Testis (tissue), 2 donors: ENCODE measurements at regions not wholly inside any gene's neighbourhood (a gene's known extent, or its start where the extent isn't known, plus 50 kb on each side); places are given as distances from the start of the nearest gene placed in this dataset.

Experiments used
- DNase-seq: peaks from one replicate; pipeline ENCODE4 v3.0.0-alpha.2; 2019
- H3K27ac ChIP-seq, 2 donors: fragments of 200-600 bp; sonication (generic); one replicate each; pipeline ENCODE4 v1.5.1; 2019
- H3K27me3 ChIP-seq: fragments of 200-600 bp; sonication (generic); one replicate; pipeline ENCODE4 v1.5.1; 2019
- H3K36me3 ChIP-seq: fragments of 200-600 bp; sonication (generic); one replicate; pipeline ENCODE4 v1.5.1; 2017; ENCODE audit warnings: low read depth; ENCODE audit errors: missing control alignments
- H3K4me1 ChIP-seq: fragments of 200-600 bp; sonication (generic); one replicate; pipeline ENCODE4 v1.5.1; 2019
- H3K4me3 ChIP-seq, 2 donors: fragments of 200-600 bp; sonication (generic); one replicate each; pipeline ENCODE4 v1.5.1; 2017 to 2019
- H3K9me3 ChIP-seq: fragments of 200-600 bp; sonication (generic); one replicate; pipeline ENCODE4 v1.5.1; 2017
- POLR2A ChIP-seq: fragments of 450-650 bp; IDR thresholded peaks from one replicate; pipeline ENCODE4 v1.6.1; 2017; ENCODE audit warnings: antibody characterized with exemption, mild to moderate bottlenecking, moderate library complexity
- WGBS, 2 donors: methylation state at CpG; one replicate each; pipeline ENCODE4 v1.1.5; 2018; 5-methylcytosine and 5-hydroxymethylcytosine counted together
- intact Hi-C: fragments of 100-400 bp; cut with DNase I; formaldehyde crosslinking; loops from one replicate; pipeline ENCODE4 v1.15.1; 2023; ENCODE audit warnings: low total_unique reads
- TF ChIP-seq, protein P1 (sequence below), 3 experiments: fragments of 450-650 bp in 2 of 3; fragments of 200-600 bp in 1 of 3; sonication (generic) in 1 of 3; IDR thresholded peaks; one replicate each; pipeline ENCODE4 v1.5.1; 2016 to 2019; ENCODE audit warnings: antibody characterized with exemption in 3 of 3, mild to moderate bottlenecking in 2 of 3, moderate library complexity in 1 of 3

DNA sequence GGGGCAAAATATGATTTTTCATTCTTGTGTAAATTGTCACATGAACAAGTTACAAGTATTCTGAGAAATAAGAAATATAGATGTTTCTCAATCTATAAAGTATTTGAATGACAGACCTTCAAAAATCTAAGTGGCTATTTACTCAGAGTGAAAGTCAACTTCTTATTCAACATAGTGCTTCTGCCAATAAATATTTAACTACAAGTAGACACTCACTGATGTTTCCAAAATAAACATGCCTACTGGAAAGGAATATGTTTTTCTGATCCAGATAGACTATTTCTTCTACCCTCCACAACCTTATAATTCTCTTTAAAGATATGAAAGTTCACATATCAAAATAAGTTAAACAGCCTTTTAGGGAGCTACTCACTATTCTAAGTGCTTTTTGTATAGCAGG lies 296.3 kb downstream of the DSC3 start:
- H3K36me3 ChIP-seq, result no peaks in the 10 kb centered on the region
- H3K27ac ChIP-seq, result no peak overlapping the region
- no peaks in the 10 kb centered on the region for H3K4me1 ChIP-seq
- H3K4me3 ChIP-seq, result no peak overlapping the region
- intact Hi-C loops, result no loop called here
- TF ChIP-seq, protein P1, sequence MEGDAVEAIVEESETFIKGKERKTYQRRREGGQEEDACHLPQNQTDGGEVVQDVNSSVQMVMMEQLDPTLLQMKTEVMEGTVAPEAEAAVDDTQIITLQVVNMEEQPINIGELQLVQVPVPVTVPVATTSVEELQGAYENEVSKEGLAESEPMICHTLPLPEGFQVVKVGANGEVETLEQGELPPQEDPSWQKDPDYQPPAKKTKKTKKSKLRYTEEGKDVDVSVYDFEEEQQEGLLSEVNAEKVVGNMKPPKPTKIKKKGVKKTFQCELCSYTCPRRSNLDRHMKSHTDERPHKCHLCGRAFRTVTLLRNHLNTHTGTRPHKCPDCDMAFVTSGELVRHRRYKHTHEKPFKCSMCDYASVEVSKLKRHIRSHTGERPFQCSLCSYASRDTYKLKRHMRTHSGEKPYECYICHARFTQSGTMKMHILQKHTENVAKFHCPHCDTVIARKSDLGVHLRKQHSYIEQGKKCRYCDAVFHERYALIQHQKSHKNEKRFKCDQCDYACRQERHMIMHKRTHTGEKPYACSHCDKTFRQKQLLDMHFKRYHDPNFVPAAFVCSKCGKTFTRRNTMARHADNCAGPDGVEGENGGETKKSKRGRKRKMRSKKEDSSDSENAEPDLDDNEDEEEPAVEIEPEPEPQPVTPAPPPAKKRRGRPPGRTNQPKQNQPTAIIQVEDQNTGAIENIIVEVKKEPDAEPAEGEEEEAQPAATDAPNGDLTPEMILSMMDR (IDR thresholded peaks at IDR 0.05), result no peak
- TF ChIP-seq POLR2A, result no peak
- H3K9me3 ChIP-seq, result no peaks in the 10 kb centered on the region
- no peak for DNase-seq
- H3K27me3 ChIP-seq, result no peaks in the 10 kb centered on the region

DNA sequence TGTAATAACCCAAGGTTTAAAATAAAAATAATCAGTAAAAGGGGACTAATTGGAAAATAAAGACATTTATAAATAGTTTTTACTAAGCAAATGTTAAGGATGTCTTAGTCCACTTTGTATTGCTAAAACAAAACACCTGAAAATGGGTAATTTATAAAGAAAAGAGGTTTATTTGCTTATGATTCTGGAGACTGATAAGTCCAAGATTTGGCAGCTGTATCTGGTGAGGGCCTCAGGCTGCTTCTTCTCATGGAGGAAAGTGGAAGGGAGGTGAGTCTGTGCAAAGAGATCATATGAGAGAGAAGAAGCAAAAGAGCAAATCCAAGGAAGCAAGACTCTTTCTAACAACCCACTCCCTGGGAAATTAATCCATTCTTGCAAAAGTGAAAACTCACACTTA lies 299.5 kb downstream of the DSC3 start:
- DNase-seq, result no peak
- H3K4me3 ChIP-seq, result no peak overlapping the region
- intact Hi-C loops, result no loop called here
- H3K9me3 ChIP-seq, result no peaks in the 10 kb centered on the region
- no peak overlapping the region for H3K27ac ChIP-seq
- no peaks in the 10 kb centered on the region for H3K27me3 ChIP-seq
- TF ChIP-seq, protein P1 (IDR thresholded peaks at IDR 0.05), result no peak
- no peak for TF ChIP-seq POLR2A
- H3K4me1 ChIP-seq, result no peaks in the 10 kb centered on the region
- no peaks in the 10 kb centered on the region for H3K36me3 ChIP-seq

DNA sequence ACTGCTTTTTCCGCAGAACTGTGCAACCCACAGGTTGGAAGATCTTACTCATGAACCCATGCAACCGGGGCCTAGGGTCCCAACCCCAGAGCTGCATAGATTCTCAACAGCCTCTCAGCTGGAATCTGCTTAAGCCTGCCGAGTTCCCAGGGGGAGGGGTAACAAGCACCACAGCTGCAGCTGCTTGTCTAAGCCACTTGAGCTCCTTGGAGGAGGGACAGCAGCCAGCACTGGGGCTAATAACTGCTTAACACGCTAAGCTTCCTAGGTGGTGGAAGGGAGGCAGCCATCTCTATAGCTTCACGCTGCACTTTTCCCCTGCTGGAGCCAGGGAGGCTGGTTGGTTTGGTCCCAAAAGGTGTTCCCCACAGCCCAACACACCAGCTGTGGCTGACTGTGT lies 311.6 kb downstream of the DSC3 start:
- TF ChIP-seq, protein P1 (IDR thresholded peaks at IDR 0.05), result no peak
- no peak for TF ChIP-seq POLR2A
- H3K4me3 ChIP-seq, result no peak overlapping the region
- no peak overlapping the region for H3K27ac ChIP-seq
- no peaks in the 10 kb centered on the region for H3K9me3 ChIP-seq
- intact Hi-C loops, result no loop called here
- no peaks in the 10 kb centered on the region for H3K36me3 ChIP-seq
- no peaks in the 10 kb centered on the region for H3K4me1 ChIP-seq
- no peak for DNase-seq
- H3K27me3 ChIP-seq, result no peaks in the 10 kb centered on the region
- WGBS, 2 donors, result 74 to 91% methylated on average over 3 to 5 of the region's 5 CpGs

DNA sequence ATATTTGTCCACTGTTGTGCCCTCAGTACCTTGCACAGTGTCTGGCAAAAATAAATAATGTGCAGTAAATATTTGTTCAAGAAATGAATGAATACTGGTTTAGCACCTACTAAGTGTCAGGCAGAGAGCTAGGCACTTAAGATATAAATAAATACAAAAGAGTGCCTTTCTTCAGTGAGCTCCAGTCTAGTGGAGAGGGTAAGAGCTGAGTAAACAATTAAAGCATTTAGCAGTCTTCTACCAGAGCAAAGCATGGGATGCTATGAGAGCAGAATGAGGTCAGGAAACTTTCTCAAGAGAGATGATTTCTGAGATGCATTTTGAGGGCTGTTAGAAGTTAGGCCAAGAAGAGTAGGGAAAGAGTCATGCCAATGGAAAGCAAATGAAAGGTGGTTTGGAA lies 314.7 kb downstream of the DSC3 start:
- no peaks in the 10 kb centered on the region for H3K9me3 ChIP-seq

DNA sequence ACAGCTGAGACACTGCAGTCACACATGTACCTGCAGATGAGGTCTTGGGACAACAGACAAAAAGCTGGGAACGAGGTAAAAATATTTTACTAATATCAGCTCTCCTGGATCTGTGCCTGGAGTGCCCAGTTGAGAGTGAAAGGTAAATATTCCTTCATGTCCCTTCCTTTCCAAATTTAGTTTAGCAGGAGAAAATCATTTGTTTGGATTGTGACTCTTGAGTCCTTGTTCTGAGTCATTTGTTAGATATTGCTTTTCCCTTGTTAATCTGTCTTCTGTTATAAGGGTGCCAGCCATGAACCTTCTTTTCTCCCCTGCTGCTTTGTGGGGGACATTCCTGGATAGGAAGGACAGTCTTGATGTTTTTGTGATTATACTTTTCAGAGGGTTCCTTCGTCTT lies 329.2 kb downstream of the DSC3 start:
- H3K4me1 ChIP-seq, result no peaks in the 10 kb centered on the region
- DNase-seq, result no peak
- 78 to 84% methylated on average over 2 of the region's 2 CpGs for WGBS, 2 donors
- H3K9me3 ChIP-seq, result no peaks in the 10 kb centered on the region
- intact Hi-C loops, result no loop called here
- H3K4me3 ChIP-seq, result no peak overlapping the region
- no peak for TF ChIP-seq POLR2A
- TF ChIP-seq, protein P1 (IDR thresholded peaks at IDR 0.05), result no peak
- no peak overlapping the region for H3K27ac ChIP-seq
- no peaks in the 10 kb centered on the region for H3K27me3 ChIP-seq
- H3K36me3 ChIP-seq, result no peaks in the 10 kb centered on the region

More for the DNA sequence above, 314.7 kb downstream of the DSC3 start:
- Histone ChIP-seq H3K4me3 (no peak overlapping the region), H3K27me3 (no peaks in the 10 kb centered on the region), H3K27ac (no peak overlapping the region), H3K36me3 (no peaks in the 10 kb centered on the region), H3K4me1 (no peaks in the 10 kb centered on the region)
- TF ChIP-seq, protein P1 (IDR thresholded peaks at IDR 0.05), result no peak
- no peak for TF ChIP-seq POLR2A
- intact Hi-C loops, result no loop called here
- no peak for DNase-seq
